H1 (cell line): ENCODE measurements at regions not wholly inside any gene's neighbourhood (a gene's known extent, or its start where the extent isn't known, plus 50 kb on each side); places are given as distances from the start of the nearest gene placed in this dataset.
A peak's percentile ranks its signal among the peaks of the same experiment; 100 is the strongest.

Experiments
- ASH2L ChIP-seq: fragments of 200-600, 300-600 bp; sonication (generic); IDR thresholded peaks from one replicate; pipeline ENCODE4 v1.7.1; 2017; ENCODE audit warnings: low read length
- CTCF ChIP-seq, 3 experiments: IDR thresholded peaks; 1 replicate in 2 of 3; 2 replicates in 1 of 3; pipeline versions ENCODE4 v1.5.1 to v1.6.1; 2011; ENCODE audit warnings: low read length in 3 of 3, mild to moderate bottlenecking in 3 of 3, inconsistent platforms in 2 of 3, low read depth in 1 of 3, moderate library complexity in 1 of 3; ENCODE audit not compliant: insufficient read depth in 1 of 3; ENCODE audit errors: control extremely low read depth in 1 of 3
- EP300 ChIP-seq, 2 experiments: IDR thresholded peaks; 1 replicate in 1 of 2; 2 replicates in 1 of 2; pipeline ENCODE4 v1.6.1; 2011 to 2012; ENCODE audit warnings: low read depth in 2 of 2, low read length in 2 of 2, mild to moderate bottlenecking in 2 of 2, borderline replicate concordance in 1 of 2, inconsistent platforms in 1 of 2, moderate library complexity in 1 of 2
- POLR2A ChIP-seq, 2 experiments: IDR thresholded peaks; 1 replicate in 1 of 2; 2 replicates in 1 of 2; pipeline ENCODE4 v1.6.1; 2011; ENCODE audit warnings: low read depth in 2 of 2, low read length in 2 of 2, mild to moderate bottlenecking in 2 of 2; ENCODE audit errors: control extremely low read depth in 1 of 2
- RBBP5 ChIP-seq: IDR thresholded peaks from 2 replicates; pipeline ENCODE4 v1.7.1; 2012; ENCODE audit warnings: low read depth, mild to moderate bottlenecking, inconsistent platforms, low read length, moderate library complexity, borderline replicate concordance
- TBP ChIP-seq: IDR thresholded peaks from 2 replicates; pipeline ENCODE4 v1.6.1; 2011; ENCODE audit warnings: low read depth, low read length, improper control_type of control experiment
- YY1 ChIP-seq: IDR thresholded peaks from 2 replicates; pipeline ENCODE4 v1.6.1; 2011; ENCODE audit warnings: low read depth, mild to moderate bottlenecking, low read length
- ZNF274 ChIP-seq: IDR thresholded peaks from 2 replicates; pipeline ENCODE4 v1.7.0; 2012; ENCODE audit warnings: low read length, borderline replicate concordance; ENCODE audit errors: extremely low read depth

GRCh38 chr17:64780096-64781013, 118.2 kb upstream of the SMURF2 start (continued):
- TF ChIP-seq EP300 (IDR thresholded peaks at IDR 0.05; ENCODE audit: borderline replicate concordance in 1 of 2, low read depth in 2 of 2, low read length in 2 of 2) (peak in 1 of 2 experiments; percentile 21; a peak in 1 of 3 replicates), ASH2L (peak; percentile 20), POLR2A (IDR thresholded peaks at IDR 0.05; ENCODE audit: control extremely low read depth in 1 of 2, low read depth in 2 of 2, low read length in 2 of 2) (no peak), ZNF274 (no peak), YY1 (no peak), TBP (no peak), RBBP5 (no peak), CTCF (IDR thresholded peaks at IDR 0.05; ENCODE audit: control extremely low read depth in 1 of 3, insufficient read depth in 1 of 3, low read depth in 1 of 3, low read length in 3 of 3) (no peak)
- TF ChIP-seq, all 59 proteins: peak for 6
